Gastroesophageal sphincter (tissue), 4 donors: ENCODE measurements at regions not wholly inside any gene's neighbourhood (a gene's known extent, or its start where the extent isn't known, plus 50 kb on each side); places are given as distances from the start of the nearest gene placed in this dataset.
"Not testable (repeated sequence)": the region's sequence is repeated elsewhere in the genome, so short reads cannot be mapped to it uniquely, and the experiment has no call there.

Source experiments
- ATAC-seq: fragments of 150-250 bp; one replicate; pipeline ENCODE4 v1.9.1; 2016; ENCODE audit warnings: mild to moderate bottlenecking, moderate library complexity
- H3K27ac ChIP-seq, 4 donors: fragments of 200-600 bp; sonication (generic) in 3 of 4; 1 replicate in 3 of 4; 2 replicates in 1 of 4; pipeline ENCODE4 v1.5.1; 2016 to 2019
- H3K27me3 ChIP-seq: fragments of 200-600 bp; sonication (generic); one replicate; pipeline ENCODE4 v1.5.1; 2019
- H3K36me3 ChIP-seq, 2 donors: fragments of 200-600 bp; sonication (generic); one replicate each; pipeline ENCODE4 v1.5.1; 2019; ENCODE audit warnings: control low read depth in 1 of 2
- H3K4me1 ChIP-seq, 3 donors: fragments of 200-600 bp; sonication (generic); 1 replicate in 2 of 3; 2 replicates in 1 of 3; pipeline ENCODE4 v1.5.1; 2016 to 2019; ENCODE audit warnings: control low read depth in 2 of 3
- H3K4me3 ChIP-seq, 2 donors: fragments of 200-600 bp; sonication (generic); one replicate each; pipeline ENCODE4 v1.5.1; 2019; ENCODE audit warnings: mild to moderate bottlenecking in 1 of 2, moderate library complexity in 1 of 2
- H3K9me3 ChIP-seq, 3 donors: fragments of 200-600 bp; sonication (generic); one replicate each; pipeline ENCODE4 v1.5.1; 2017 to 2019; ENCODE audit warnings: control low read depth in 2 of 3
- CTCF ChIP-seq, 4 experiments: fragments of 200-600 bp in 2 of 4; fragments of 450-650 bp in 2 of 4; sonication (generic) in 1 of 4; IDR thresholded peaks; one replicate each; pipeline ENCODE4 v1.5.1; 2017 to 2019; ENCODE audit warnings: antibody characterized with exemption in 4 of 4, mild to moderate bottlenecking in 2 of 4, moderate library complexity in 2 of 4
- EP300 ChIP-seq: sonication (generic); formaldehyde crosslinking; IDR thresholded peaks from one replicate; pipeline ENCODE4 v1.6.1; 2017; ENCODE audit warnings: antibody characterized with exemption, mild to moderate bottlenecking
- POLR2A ChIP-seq, 2 donors: fragments of 450-650 bp; IDR thresholded peaks; one replicate each; pipeline ENCODE4 v1.6.1; 2017; ENCODE audit warnings: antibody characterized with exemption in 2 of 2, mild to moderate bottlenecking in 2 of 2, moderate library complexity in 1 of 2
- POLR2AphosphoS5 ChIP-seq: sonication (generic); formaldehyde crosslinking; IDR thresholded peaks from one replicate; pipeline ENCODE4 v1.6.1; 2017; ENCODE audit warnings: antibody characterized with exemption
- WGBS, 2 donors: methylation state at CpG; one replicate each; pipeline ENCODE4 v1.1.5; 2018; ENCODE audit warnings: low coverage in 1 of 2; 5-methylcytosine and 5-hydroxymethylcytosine counted together

GRCh38 chr13:31545616-31546015 lies 193.7 kb upstream of the RXFP2 start:
- no peak for TF ChIP-seq POLR2AphosphoS5
- TF ChIP-seq EP300 = no peak
- TF ChIP-seq POLR2A (IDR thresholded peaks at IDR 0.05) = no peak
- no peak for TF ChIP-seq CTCF (IDR thresholded peaks at IDR 0.05)
- H3K9me3 ChIP-seq = no peaks in the 10 kb centered on the region
- H3K36me3 ChIP-seq = no peaks in the 10 kb centered on the region
- H3K27me3 ChIP-seq = no peaks in the 10 kb centered on the region
- no peaks in the 10 kb centered on the region for H3K4me1 ChIP-seq
- no peak overlapping the region for H3K4me3 ChIP-seq
- no peak for ATAC-seq
- WGBS, 2 donors = 32 to 45% methylated on average over 3 of the region's 3 CpGs
- H3K27ac ChIP-seq = no peak overlapping the region

- 49 to 67% methylated on average over 4 to 5 of the region's 5 CpGs for WGBS, 2 donors
- ATAC-seq = no peak
- H3K27ac ChIP-seq = no peak overlapping the region
Measured at GRCh38 chr13:31556376-31556775, 182.9 kb upstream of the RXFP2 start.

GRCh38 chr13:31584221-31584620 lies 155.1 kb upstream of the RXFP2 start:
- H3K9me3 ChIP-seq = peaks cover 0 to 19% (median 0%) of the 10 kb centered on the region in 3 donors
- not testable (repeated sequence) for H3K27ac ChIP-seq, H3K4me3 ChIP-seq, H3K4me1 ChIP-seq, ATAC-seq, H3K36me3 ChIP-seq, H3K27me3 ChIP-seq
- 93 to 97% methylated on average over 5 of the region's 9 CpGs for WGBS, 2 donors

More at GRCh38 chr13:31556376-31556775, 182.9 kb upstream of the RXFP2 start:
- H3K36me3 ChIP-seq = no peaks in the 10 kb centered on the region
- no peaks in the 10 kb centered on the region for H3K9me3 ChIP-seq
- no peaks in the 10 kb centered on the region for H3K4me1 ChIP-seq
- no peak overlapping the region for H3K4me3 ChIP-seq
- TF ChIP-seq POLR2AphosphoS5 = no peak
- no peak for TF ChIP-seq EP300
- no peak for TF ChIP-seq CTCF (IDR thresholded peaks at IDR 0.05)
- TF ChIP-seq POLR2A (IDR thresholded peaks at IDR 0.05) = no peak
- no peaks in the 10 kb centered on the region for H3K27me3 ChIP-seq

GRCh38 chr13:31587698-31588266 lies 151.5 kb upstream of the RXFP2 start:
- no peak for TF ChIP-seq POLR2A (IDR thresholded peaks at IDR 0.05)
- TF ChIP-seq CTCF (IDR thresholded peaks at IDR 0.05) = no peak
- TF ChIP-seq EP300 = no peak
- TF ChIP-seq POLR2AphosphoS5 = no peak
- Histone ChIP-seq H3K36me3 (no peaks in the 10 kb centered on the region), H3K27me3 (no peaks in the 10 kb centered on the region), H3K4me1 (no peaks in the 10 kb centered on the region), H3K9me3 (peaks cover 0 to 11% (median 0%) of the 10 kb centered on the region in 3 donors), H3K4me3 (no peak overlapping the region), H3K27ac (no peak overlapping the region)
- no peak for ATAC-seq
- 50 to 52% methylated on average over 3 of the region's 3 CpGs for WGBS, 2 donors

GRCh38 chr13:31588316-31588715 lies 151.0 kb upstream of the RXFP2 start:
- no peak overlapping the region for H3K27ac ChIP-seq
- WGBS, 2 donors = 75 to 78% methylated on average over 3 of the region's 3 CpGs
- no peaks in the 10 kb centered on the region for H3K27me3 ChIP-seq
- no peaks in the 10 kb centered on the region for H3K36me3 ChIP-seq
- no peak overlapping the region for H3K4me3 ChIP-seq
- H3K9me3 ChIP-seq = peaks cover 0 to 11% (median 0%) of the 10 kb centered on the region in 3 donors
- no peaks in the 10 kb centered on the region for H3K4me1 ChIP-seq
- ATAC-seq = no peak
- TF ChIP-seq CTCF (IDR thresholded peaks at IDR 0.05) = no peak
- TF ChIP-seq POLR2A (IDR thresholded peaks at IDR 0.05) = no peak
- no peak for TF ChIP-seq EP300
